GM21576 (cell line): ENCODE measurements at regions not wholly inside any gene's neighbourhood (a gene's known extent, or its start where the extent isn't known, plus 50 kb on each side); places are given as distances from the start of the nearest gene placed in this dataset.
"Not testable (repeated sequence)": the region's sequence is repeated elsewhere in the genome, so short reads cannot be mapped to it uniquely, and the experiment has no call there.

ENCODE experiments used
- ATAC-seq: cut with Tn5 transposase; IDR thresholded peaks from one replicate; pipeline ENCODE4 v1.9.1; 2021; ENCODE audit warnings: mild to moderate bottlenecking, moderate library complexity; ENCODE audit not compliant: unreplicated experiment

DNA sequence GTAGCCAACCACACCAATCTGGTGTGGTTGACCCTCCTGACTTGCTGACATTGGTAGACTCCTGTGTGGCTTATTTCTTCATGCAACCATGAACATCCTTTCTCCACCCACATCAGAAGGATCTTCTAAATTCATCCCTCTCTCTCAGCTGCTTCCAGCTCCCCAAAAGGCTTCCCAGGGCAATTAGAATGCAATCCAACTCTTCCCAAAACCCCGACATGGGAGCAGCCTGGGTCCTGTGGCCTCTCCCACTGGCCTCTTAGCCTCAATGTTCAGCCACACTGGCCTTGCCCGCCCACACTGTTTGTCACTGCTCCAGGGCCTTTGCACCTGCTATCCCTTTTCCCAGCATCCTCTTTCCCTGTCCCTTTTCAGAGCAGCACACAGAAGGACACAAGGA, 199.8 kb upstream of the SGCG start:
- no peak for ATAC-seq

DNA sequence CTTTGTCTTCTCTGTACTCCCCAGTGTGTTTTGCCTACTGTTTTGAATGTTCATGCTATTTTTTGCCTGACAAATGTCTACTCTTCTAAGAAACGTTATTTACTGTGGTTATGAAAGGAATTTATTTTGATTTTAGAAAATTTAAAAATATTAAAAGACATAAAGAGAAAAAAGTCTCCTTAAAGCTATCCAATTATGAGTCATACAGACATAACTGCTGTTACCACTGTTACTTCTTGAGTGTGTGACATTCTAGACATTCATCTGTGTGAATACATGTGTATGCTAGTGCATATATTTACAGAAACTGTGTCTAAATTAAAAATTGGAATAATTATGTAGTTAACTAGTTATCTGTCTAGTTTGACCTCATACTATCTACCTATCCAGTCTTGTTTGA, 187.6 kb upstream of the SGCG start:
- no peak for ATAC-seq

DNA sequence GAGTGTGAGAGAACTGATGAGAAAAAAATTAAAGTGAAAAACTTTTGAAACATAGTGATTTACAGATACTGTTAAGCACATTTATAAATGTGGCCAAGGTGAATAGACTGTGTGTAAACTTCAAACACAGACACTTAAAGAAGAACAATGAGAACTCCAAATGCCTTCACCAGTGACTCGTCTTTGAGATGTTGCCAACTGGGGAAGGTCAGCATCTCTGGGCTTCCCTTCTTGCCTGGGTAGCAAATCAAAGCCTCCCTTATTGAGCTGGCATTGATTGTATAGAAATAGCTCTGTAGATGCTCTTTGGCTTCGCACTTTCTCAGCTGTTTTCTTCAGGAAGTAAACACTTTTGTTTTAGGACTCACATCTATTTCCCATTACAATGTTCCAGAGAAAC, 177.3 kb upstream of the SGCG start:
- no peak for ATAC-seq

DNA sequence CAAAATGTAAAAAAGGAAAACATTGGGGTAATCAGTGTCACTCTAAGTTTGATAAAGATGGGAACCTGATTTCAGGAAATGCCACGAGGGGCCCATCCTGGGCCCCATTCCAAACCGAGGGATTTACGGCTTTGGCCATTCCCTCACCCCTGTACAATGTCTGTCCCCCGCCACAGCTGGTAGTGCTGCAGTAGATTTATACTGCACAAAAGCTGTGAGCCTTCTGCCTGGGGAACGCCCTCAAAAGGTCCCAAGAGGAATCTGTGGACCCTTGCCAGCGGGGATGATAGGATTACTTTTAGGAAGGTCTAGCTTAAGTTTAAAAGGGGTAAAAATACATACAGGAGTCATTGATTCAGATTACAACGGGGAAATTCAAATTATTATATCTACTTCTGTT, 173.4 kb upstream of the SGCG start:
- no peak for ATAC-seq

DNA sequence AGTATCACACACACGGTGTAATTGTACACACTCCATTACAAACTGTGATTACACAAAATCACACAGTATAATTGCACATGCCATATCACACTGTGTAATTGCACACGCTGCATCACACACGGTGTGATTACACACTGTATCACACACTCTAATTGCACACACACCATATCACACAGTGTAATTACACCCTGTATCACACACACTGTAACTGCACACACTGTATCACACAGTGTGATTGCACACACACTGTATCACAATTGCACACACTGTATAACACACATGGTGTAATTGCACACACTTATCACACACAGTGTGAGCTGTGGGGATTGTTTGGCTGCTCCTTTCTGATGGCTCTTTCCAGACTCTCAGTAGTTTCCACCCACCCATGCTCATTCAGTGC, 162.6 kb upstream of the SGCG start:
- ATAC-seq, result no peak

DNA sequence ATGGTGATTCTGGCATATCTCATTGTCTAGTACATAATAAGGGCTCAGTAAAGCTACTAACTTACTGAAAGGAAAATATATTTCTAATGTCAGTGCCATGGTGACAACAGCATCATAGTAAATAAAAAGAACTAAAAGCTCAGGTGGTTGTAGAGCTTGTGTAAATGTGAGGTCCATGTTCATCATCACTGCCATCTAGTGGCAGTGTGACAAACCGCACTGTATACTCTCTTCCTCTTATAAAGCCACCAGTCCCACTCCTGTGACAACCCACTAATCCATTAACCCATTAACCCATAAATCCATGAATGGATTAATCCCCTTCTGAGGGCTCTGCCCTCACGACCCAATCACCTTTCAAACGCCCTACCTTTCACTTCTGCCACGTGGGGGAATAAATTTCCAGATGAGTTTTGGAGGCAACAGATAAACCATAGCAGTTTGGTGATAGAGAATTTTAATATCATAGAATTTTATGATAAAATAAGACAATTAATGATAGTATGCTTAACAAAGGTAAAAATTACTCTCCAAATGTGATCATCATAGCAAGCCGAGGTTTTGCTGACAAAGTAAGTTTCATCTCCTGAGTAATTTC, 160.4 kb upstream of the SGCG start:
- ATAC-seq, result peak; percentile 87

DNA sequence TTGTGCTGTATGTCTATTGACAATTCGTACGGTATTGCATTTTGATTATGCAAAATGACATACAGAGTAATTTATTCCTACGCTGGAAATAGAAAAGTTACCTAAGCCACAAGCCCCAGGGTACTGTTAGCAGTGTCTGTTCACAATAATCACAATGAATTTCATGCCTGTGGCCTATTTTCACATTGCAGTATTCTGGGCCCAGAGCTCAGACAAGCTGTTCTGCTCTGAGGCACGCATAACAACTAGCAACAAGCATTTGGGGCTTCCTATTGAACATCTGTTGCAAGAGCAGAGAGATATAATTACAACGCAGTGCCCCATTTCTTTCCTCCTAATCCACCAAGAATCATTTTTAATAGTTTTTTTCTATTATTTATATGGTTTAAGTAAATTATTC, 158.9 kb upstream of the SGCG start:
- no peak for ATAC-seq

DNA sequence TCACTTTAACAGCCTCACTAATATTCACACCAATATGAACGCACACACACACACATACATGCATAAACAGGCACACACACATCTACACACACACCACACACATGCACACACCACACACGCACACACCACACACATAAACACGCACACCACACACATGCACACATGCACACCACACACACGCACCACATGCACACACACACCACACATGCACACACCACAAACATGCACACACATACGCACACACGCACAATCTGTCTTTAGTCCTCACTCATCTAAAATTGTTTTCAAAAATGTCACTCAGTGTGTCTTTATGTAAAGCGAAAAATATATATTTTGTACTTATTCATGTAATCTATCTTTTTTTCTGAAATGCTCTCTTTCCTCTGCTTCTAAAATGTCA, 158.1 kb upstream of the SGCG start:
- ATAC-seq, result no peak

DNA sequence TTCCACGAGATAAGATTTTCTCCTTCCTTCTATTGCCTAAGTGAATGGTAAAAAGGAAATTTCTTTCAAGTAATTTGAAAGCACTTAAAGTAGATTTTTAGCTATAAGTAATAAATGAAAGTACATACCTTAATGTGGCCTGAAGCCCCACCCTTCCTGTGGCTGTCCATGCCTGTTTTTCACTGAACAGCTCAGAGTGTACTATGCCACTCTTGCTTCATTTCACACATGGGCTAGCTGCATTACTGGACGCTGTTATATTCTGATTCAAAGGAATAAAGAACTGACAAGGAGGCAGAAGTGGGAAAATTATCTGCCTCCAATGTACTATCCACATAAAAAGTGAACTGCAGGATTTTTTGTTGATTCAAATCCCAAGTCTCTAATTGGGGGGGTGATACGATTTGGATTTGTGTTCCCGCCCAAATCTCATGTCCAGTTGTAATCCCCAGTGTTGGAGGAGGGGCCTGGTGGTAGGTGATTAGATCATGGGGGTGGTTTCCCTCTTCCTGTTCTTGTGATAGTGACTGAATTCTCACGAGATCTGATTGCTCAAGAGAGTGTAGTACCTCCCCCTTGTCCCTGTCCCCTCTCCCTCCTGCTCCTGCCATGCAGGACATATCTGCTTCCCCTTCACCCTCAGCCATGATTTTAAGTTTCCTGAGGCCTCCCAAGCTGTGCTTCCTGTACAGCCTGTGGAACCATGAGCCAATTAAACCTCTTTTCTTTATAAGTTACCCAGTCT, 154.7 kb upstream of the SGCG start:
- ATAC-seq, result no peak

DNA sequence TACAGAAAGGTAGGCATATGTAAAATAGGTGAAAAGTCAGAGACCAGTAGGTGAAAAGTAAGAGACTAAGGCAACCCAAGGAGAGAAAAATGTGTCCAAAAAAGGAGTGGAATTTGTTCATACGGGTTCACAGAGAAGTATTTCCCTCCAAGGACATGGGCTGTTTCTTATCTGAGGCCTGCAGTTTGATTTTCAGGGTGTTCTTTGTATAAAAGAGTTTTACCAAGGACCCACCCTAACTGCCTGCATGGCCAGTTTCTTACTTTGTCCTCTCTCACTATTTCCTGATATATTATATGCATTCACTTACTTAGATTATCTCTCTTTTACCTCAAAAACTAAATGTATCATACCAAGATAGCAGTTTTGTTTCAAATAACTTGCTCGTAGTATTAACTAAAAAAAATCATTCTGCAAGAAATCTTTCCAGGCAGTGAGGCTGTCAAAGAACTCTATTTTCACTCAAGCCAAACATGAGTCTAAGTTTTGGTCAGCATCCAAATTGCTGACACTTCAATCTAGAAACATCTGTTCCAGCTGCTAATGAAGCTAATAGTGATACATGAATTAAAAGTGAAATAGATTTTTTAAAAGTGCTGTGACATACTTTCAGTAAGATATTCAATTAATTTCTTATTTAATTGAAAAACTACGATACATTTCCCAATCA, 141.4 kb upstream of the SGCG start:
- no peak for ATAC-seq

DNA sequence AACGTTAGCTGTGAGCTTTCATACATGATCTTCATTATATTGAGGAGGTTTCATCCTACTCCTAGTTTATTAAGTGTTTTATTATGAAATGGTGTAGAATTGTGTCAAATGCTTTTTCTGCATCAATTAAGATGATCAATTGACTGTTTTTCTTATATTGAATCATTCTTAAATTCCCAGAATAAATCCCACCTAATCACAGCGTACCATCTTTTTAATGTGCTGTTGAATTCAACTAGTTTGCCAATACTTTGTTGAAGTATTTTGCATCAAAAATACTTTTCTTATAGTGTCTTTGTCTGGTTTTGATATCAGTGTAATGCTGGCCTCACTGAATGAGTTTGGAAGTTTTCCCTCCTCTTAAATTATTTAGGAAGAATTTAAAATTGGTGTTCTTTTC, 138.6 kb upstream of the SGCG start:
- no peak for ATAC-seq

DNA sequence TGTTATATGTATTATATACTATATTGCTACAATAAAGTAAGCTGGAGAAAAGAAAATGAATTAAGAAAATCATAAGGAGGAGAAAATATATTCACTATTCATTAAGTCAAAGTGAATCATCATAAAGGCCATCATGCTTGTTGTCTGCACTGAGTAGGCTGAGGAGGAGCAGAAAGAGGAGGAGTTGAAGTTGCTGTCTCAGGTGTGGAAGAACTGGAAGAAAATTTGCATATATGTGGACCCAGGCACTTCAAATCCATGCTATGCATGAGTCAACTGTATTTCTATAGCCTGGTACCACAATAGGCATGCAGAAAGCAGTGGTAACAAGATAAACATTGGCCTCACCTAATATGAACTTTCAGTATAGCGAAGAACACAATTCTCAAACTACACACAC, 135.9 kb upstream of the SGCG start:
- ATAC-seq, result no peak

DNA sequence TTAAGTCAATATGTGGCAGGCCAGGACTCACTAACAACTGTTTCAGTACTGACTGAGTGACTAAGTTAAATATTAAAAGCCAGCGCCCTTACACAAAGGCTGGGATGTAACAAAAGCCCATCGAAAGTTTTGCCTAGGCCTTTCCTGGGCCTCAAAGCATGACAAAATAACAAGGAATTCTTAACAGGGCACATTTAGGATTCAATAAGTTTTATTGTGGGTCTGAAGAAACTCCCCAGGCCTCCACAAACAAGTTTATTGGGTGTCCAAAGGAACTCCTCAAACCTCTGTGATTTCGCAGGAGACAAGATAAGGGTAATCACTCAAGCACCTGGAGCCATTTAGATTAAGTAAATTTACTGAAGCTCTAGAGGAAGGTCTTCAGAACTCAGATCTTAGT, 130.7 kb upstream of the SGCG start:
- no peak for ATAC-seq

DNA sequence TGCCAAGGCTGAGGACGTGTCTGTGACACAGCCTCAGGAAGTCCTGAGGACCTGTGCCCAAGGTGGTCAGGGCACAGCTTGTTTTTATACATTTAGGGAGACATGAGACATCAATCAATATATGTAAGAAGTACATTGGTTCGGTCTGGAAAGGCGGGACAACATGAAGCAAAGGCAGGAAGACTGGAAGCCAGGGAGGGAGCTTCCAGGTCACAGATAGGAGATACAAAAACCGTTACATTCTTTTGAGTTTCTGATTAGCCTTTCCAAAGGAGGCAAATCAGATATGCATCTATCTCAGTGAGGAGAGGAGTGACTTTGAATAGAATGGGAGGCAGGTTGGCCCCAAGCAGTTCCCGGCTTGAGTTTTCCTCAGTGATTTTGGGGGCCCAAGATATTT, 127.1 kb upstream of the SGCG start:
- ATAC-seq, result not testable (repeated sequence)

DNA sequence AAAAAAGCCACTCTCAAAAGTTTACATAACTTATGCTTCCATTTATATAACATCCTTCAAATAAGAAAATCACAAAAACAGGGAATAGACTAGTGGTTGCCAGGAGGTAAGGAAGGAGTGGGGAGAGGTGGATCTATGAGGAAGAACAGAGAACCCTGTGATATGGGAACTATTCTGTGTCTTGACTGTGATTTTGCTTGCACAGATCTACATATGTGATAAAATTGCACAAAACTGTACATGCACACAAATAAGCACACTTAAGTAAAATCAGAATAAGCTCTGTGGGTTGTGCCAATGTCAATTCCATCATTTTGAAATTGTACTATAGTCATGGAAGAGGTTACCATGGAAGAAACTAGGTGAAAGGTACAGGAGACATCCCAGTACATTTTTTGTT, 121.6 kb upstream of the SGCG start:
- no peak for ATAC-seq

DNA sequence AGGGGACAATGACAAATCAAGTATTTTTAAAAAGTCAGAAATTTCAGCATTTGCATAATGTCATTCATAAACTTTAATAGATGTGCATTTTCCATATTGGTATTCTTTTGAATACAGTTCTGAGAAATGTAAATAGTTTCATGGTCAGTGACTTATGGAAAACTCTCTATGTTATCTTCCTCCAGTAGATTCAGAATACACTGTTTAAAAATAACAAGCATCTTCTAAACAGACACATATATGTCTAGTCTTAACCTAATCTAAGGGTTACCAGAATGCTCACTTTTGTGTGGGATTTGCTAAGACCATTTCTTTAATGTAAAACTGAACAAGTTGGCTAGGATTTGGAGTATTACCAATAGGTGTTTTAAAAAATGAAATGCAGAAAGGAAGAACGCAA, 119.8 kb upstream of the SGCG start:
- no peak for ATAC-seq

DNA sequence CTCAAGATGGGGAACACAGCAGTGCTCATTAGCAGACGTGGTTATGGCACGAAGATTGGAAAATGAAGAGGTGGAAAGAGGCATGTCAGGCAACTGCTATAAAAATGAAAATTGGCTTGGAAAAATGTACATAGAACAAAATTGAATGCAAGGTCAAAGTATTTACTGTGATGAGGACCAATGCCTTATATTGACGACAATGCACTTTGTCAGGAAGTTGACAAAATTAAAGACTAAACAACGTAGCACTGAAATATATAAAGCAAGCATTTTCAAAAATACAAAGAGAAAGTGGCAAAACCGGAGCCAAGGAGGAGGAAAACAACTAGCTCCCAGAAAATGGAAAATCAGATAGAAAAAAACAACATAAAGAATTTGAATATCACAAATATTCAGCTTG, 113.7 kb upstream of the SGCG start:
- no peak for ATAC-seq

DNA sequence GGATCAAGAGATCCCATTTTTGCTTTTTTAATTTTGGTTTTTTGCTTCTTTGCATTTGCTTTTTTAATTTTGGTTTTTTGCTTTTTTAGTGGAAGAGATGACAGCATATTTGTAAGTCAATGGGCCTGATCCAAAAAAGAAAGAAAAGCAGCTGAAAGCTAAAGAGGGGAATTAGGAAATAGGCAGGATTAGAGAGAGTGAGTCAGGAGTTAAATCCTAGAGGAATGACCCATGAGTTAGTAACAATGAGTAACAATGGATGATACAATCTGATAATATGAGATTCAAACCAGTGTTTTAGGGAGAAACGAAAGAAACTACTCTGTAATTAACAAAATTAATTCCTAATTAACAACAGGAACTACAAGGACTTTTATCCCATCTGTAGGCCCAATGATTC, 111.2 kb upstream of the SGCG start:
- ATAC-seq, result no peak

DNA sequence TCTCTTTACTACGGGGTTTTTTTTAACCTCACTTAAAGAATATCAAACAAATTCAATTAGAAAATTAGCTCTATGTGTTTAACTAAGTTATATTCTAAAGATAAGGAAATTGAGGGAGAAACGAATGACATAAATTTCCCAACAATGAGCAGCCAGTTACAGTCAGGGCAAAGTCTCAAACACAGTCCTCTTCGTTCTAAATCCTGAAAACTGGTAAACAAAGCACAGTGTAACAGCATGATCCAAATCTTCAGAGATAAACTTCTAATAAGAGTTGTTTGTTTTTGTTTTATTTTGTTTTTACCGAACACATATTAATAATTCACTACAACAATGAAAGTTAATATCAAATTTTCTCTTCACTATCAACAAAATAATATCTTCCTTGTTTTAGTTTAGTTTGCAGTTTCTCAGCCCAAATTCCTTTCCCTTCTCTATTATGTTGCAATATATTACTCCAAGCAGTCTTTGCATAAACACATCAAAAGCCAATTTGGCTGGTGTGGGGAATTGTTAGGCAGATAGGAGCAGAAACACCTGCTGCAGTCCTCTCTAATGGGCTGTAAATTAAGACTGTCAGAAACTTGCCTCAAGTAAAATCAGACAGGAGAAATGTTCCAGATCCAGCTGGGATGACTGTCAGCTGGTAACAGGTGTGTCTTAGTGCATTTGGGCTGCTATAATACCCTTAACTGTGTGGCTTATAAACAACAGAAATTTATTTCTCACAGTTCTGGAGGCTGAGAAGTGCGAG, 106.5 kb upstream of the SGCG start:
- ATAC-seq, result no peak

DNA sequence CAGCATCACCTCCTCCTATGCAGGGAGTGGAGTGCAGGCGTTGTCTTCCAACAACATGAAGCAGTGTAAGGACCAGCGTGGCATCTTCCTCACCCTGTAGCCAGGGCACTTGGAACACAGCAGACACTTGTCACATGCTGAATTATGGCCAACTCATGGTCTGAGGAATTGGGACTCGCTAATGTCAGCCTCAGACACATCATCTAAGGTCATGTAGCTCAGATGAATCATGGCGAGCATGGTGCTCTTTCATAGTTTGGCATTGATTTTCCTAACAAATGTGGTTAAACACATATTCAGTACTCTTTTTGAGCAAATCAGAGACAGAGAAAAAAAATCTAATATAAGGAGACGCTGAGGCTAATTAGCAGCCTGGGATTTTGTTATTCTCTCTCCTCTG, 99.6 kb upstream of the SGCG start:
- no peak for ATAC-seq

DNA sequence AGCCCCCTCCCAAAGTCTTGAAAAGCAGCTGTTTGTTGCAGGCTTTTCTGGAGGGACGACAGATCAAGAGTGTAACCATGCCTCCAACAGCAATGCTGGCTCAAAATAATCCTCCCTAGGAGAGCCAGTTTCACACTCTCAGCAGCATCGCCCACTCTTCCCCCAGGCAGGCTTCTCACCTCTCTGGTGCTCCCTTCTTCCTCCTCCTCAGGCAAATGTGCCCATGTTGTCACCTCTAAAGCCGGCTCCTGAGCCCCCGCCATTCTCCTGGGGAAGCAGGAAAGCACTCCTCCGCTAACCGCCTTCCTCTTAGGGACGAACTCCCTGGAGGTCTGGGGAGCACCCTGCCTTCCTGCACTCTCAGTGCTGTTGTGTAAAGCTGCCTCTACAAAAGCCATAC, 98.9 kb upstream of the SGCG start:
- no peak for ATAC-seq
